ENCODE measurements at regions not wholly inside any gene's neighbourhood (a gene's known extent, or its start where the extent isn't known, plus 50 kb on each side); places are given as distances from the start of the nearest gene placed in this dataset.

- peaks cover 6% of the 10 kb centered on the region; the same call in 1 of the 2 replicates for H3K9me3 ChIP-seq
- H3K27ac ChIP-seq: no peak overlapping the region
- no peak for TF ChIP-seq Cebpa-rat (IDR thresholded peaks at IDR 0.05)
- H3K4me3 ChIP-seq: no peak overlapping the region
- no peaks in the 10 kb centered on the region for H3K27me3 ChIP-seq
- H3K4me2 ChIP-seq: no peak overlapping the region
- H3K9ac ChIP-seq: no peak overlapping the region
- no peaks in the 10 kb centered on the region for H3K36me3 ChIP-seq
- no peaks in the 10 kb centered on the region for H4K20me1 ChIP-seq
- no peaks in the 10 kb centered on the region for H3K4me1 ChIP-seq
Observed at GRCh38 chr1:90147093-90147492, 152.2 kb downstream of the ZNF326 start.

- Histone ChIP-seq H3K9me3 (peaks cover 11% of the 10 kb centered on the region), H3K4me1 (no peaks in the 10 kb centered on the region), H3K27ac (no peak overlapping the region), H3K4me2 (no peak overlapping the region), H3K4me3 (no peak overlapping the region), H3K36me3 (no peaks in the 10 kb centered on the region), H3K9ac (no peak overlapping the region), H4K20me1 (no peaks in the 10 kb centered on the region), H3K27me3 (no peaks in the 10 kb centered on the region)
- TF ChIP-seq Cebpa-rat (IDR thresholded peaks at IDR 0.05): no peak
Observed at GRCh38 chr1:90144820-90145219, 149.9 kb downstream of the ZNF326 start.

GRCh38 chr1:90143591-90143990 lies 148.7 kb downstream of the ZNF326 start:
- no peak for TF ChIP-seq Cebpa-rat (IDR thresholded peaks at IDR 0.05)
- Histone ChIP-seq H3K27me3 (no peaks in the 10 kb centered on the region), H3K27ac (no peak overlapping the region)

GRCh38 chr1:90142697-90143096 lies 147.8 kb downstream of the ZNF326 start:
- Histone ChIP-seq H3K4me3 (no peak overlapping the region), H3K27me3 (no peaks in the 10 kb centered on the region), H3K4me2 (no peak overlapping the region), H3K9me3 (peaks cover 24% of the 10 kb centered on the region), H3K36me3 (no peaks in the 10 kb centered on the region), H3K9ac (no peak overlapping the region), H4K20me1 (no peaks in the 10 kb centered on the region), H3K27ac (no peak overlapping the region), H3K4me1 (no peaks in the 10 kb centered on the region)
- no peak for TF ChIP-seq Cebpa-rat (IDR thresholded peaks at IDR 0.05)

More at GRCh38 chr1:90143591-90143990, 148.7 kb downstream of the ZNF326 start:
- no peak overlapping the region for H3K9ac ChIP-seq
- H3K9me3 ChIP-seq: peaks cover 23% of the 10 kb centered on the region
- no peaks in the 10 kb centered on the region for H3K4me1 ChIP-seq
- no peaks in the 10 kb centered on the region for H3K36me3 ChIP-seq
- no peaks in the 10 kb centered on the region for H4K20me1 ChIP-seq
- no peak overlapping the region for H3K4me3 ChIP-seq
- H3K4me2 ChIP-seq: no peak overlapping the region

GRCh38 chr1:90139837-90140236 lies 144.9 kb downstream of the ZNF326 start:
- TF ChIP-seq Cebpa-rat (IDR thresholded peaks at IDR 0.05): no peak
- H3K4me2 ChIP-seq: no peak overlapping the region
- H3K27me3 ChIP-seq: no peaks in the 10 kb centered on the region
- H3K4me3 ChIP-seq: no peak overlapping the region
- no peaks in the 10 kb centered on the region for H4K20me1 ChIP-seq
- peaks cover 24% of the 10 kb centered on the region for H3K9me3 ChIP-seq
- no peak overlapping the region for H3K9ac ChIP-seq
- no peak overlapping the region for H3K27ac ChIP-seq
- no peaks in the 10 kb centered on the region for H3K4me1 ChIP-seq
- H3K36me3 ChIP-seq: no peaks in the 10 kb centered on the region

GRCh38 chr1:90135286-90135685 lies 140.4 kb downstream of the ZNF326 start:
- Histone ChIP-seq H3K4me2 (no peak overlapping the region), H4K20me1 (no peaks in the 10 kb centered on the region), H3K4me1 (peaks cover 10% of the 10 kb centered on the region), H3K9me3 (peaks cover 18% of the 10 kb centered on the region), H3K9ac (no peak overlapping the region), H3K4me3 (no peak overlapping the region), H3K27me3 (no peaks in the 10 kb centered on the region), H3K36me3 (no peaks in the 10 kb centered on the region), H3K27ac (no peak overlapping the region)
- no peak for TF ChIP-seq Cebpa-rat (IDR thresholded peaks at IDR 0.05)

- H4K20me1 ChIP-seq: no peaks in the 10 kb centered on the region
- no peaks in the 10 kb centered on the region for H3K27me3 ChIP-seq
- no peak overlapping the region for H3K4me3 ChIP-seq
- peaks cover 8% of the 10 kb centered on the region for H3K9me3 ChIP-seq
- no peak overlapping the region for H3K27ac ChIP-seq
- no peak overlapping the region for H3K4me2 ChIP-seq
- H3K9ac ChIP-seq: no peak overlapping the region
- H3K4me1 ChIP-seq: peaks cover 10% of the 10 kb centered on the region
- no peaks in the 10 kb centered on the region for H3K36me3 ChIP-seq
- TF ChIP-seq Cebpa-rat (IDR thresholded peaks at IDR 0.05): no peak
Observed at GRCh38 chr1:90134175-90134955, 139.5 kb downstream of the ZNF326 start.

- H3K36me3 ChIP-seq: no peaks in the 10 kb centered on the region
- H3K27me3 ChIP-seq: no peaks in the 10 kb centered on the region
- H3K9me3 ChIP-seq: no peaks in the 10 kb centered on the region; the same call in 1 of the 2 replicates
- no peak overlapping the region for H3K4me2 ChIP-seq
- no peaks in the 10 kb centered on the region for H4K20me1 ChIP-seq
- no peak overlapping the region for H3K4me3 ChIP-seq
- no peak overlapping the region for H3K9ac ChIP-seq
- H3K27ac ChIP-seq: no peak overlapping the region
- H3K4me1 ChIP-seq: peaks cover 10% of the 10 kb centered on the region
- TF ChIP-seq Cebpa-rat (IDR thresholded peaks at IDR 0.05): no peak
Observed at GRCh38 chr1:90133133-90133532, 138.2 kb downstream of the ZNF326 start.

GRCh38 chr1:90132306-90132705 lies 137.4 kb downstream of the ZNF326 start:
- no peak for TF ChIP-seq Cebpa-rat (IDR thresholded peaks at IDR 0.05)
- Histone ChIP-seq H3K4me2 (peak overlapping the region; percentile 31; the same call in 1 of the 2 replicates), H3K9ac (no peak overlapping the region), H3K4me3 (no peak overlapping the region), H3K9me3 (no peaks in the 10 kb centered on the region), H3K4me1 (peaks cover 10% of the 10 kb centered on the region), H4K20me1 (no peaks in the 10 kb centered on the region), H3K27me3 (no peaks in the 10 kb centered on the region), H3K36me3 (no peaks in the 10 kb centered on the region), H3K27ac (no peak overlapping the region)

- no peaks in the 10 kb centered on the region for H3K9me3 ChIP-seq
- no peak overlapping the region for H3K27ac ChIP-seq
- no peaks in the 10 kb centered on the region for H3K27me3 ChIP-seq
- TF ChIP-seq Cebpa-rat (IDR thresholded peaks at IDR 0.05): no peak
- H3K9ac ChIP-seq: no peak overlapping the region
- H3K4me1 ChIP-seq: peaks cover 7% of the 10 kb centered on the region
- H3K36me3 ChIP-seq: no peaks in the 10 kb centered on the region
- no peak overlapping the region for H3K4me2 ChIP-seq
- no peak overlapping the region for H3K4me3 ChIP-seq
- H4K20me1 ChIP-seq: no peaks in the 10 kb centered on the region
Observed at GRCh38 chr1:90127288-90127953, 132.5 kb downstream of the ZNF326 start.
